Common myeloid progenitor, CD34-positive (primary cell): ENCODE measurements at regions not wholly inside any gene's neighbourhood (a gene's known extent, or its start where the extent isn't known, plus 50 kb on each side); places are given as distances from the start of the nearest gene placed in this dataset.

Source experiments
- CTCF ChIA-PET: fragments of 350-600 bp; sonication (Branson Sonifier 250); formaldehyde crosslinking; loops from one replicate; lab custom pipeline; 2021; ENCODE audit warnings: antibody characterized with exemption; lab: Charles Lee
- POLR2A ChIA-PET: fragments of 350-600 bp; sonication (Branson Sonifier 250); formaldehyde crosslinking; loops from one replicate; lab custom pipeline; 2021; ENCODE audit warnings: antibody characterized with exemption; lab: Charles Lee
- DNase-seq, 3 donors: peaks; one replicate each; pipeline versions ENCODE4 v3.0.0 to v3.0.0-alpha.2; 2013
- H3K27ac ChIP-seq, 2 experiments: 1 replicate in 1 of 2; 2 replicates in 1 of 2; pipeline ENCODE4 v1.7.0; 2013; ENCODE audit warnings: inconsistent platforms in 2 of 2, low read length in 2 of 2, mild to moderate bottlenecking in 2 of 2, low read depth in 1 of 2, moderate library complexity in 1 of 2; ENCODE audit not compliant: severe bottlenecking in 2 of 2, insufficient read depth in 1 of 2, poor library complexity in 1 of 2
- H3K27me3 ChIP-seq, 5 experiments: replicated peaks in 2 of 5; 1 replicate in 3 of 5; 2 replicates in 2 of 5; pipeline versions ENCODE4 v1.6.1 to v1.7.0; 2013; ENCODE audit warnings: low read length in 4 of 5, mild to moderate bottlenecking in 2 of 5, moderate library complexity in 2 of 5, inconsistent platforms in 1 of 5; ENCODE audit not compliant: insufficient read depth in 5 of 5, control insufficient read depth in 4 of 5
- H3K36me3 ChIP-seq, 4 experiments: 1 replicate in 2 of 4; 2 replicates in 2 of 4; pipeline versions ENCODE4 v1.6.1 to v1.7.0; 2013; ENCODE audit warnings: low read length in 3 of 4, control low read depth in 1 of 4, mild to moderate bottlenecking in 1 of 4; ENCODE audit not compliant: control insufficient read depth in 4 of 4, insufficient read depth in 4 of 4
- H3K4me1 ChIP-seq, 4 experiments: 1 replicate in 3 of 4; 2 replicates in 1 of 4; pipeline versions ENCODE4 v1.6.1 to v1.7.1; 2013; ENCODE audit warnings: low read length in 3 of 4, mild to moderate bottlenecking in 3 of 4, control low read depth in 1 of 4, inconsistent platforms in 1 of 4, moderate library complexity in 1 of 4; ENCODE audit not compliant: control insufficient read depth in 4 of 4, insufficient read depth in 4 of 4; ENCODE audit errors: control extremely low read depth in 1 of 4
- H3K4me3 ChIP-seq, 7 experiments: 1 replicate in 4 of 7; 2 replicates in 3 of 7; pipeline versions ENCODE4 v1.5.1 to v1.7.0; 2013; ENCODE audit warnings: mild to moderate bottlenecking in 7 of 7, low read length in 6 of 7, moderate library complexity in 6 of 7, inconsistent platforms in 2 of 7, low read depth in 2 of 7, control low read depth in 1 of 7; ENCODE audit not compliant: insufficient read depth in 4 of 7, control insufficient read depth in 1 of 7; ENCODE audit errors: extremely low read depth in 1 of 7
- H3K9me3 ChIP-seq, 5 experiments: 1 replicate in 4 of 5; 2 replicates in 1 of 5; pipeline versions ENCODE4 v1.6.1 to v1.7.1; 2013; ENCODE audit warnings: low read length in 4 of 5, mild to moderate bottlenecking in 2 of 5, inconsistent platforms in 1 of 5, low read depth in 1 of 5, moderate library complexity in 1 of 5; ENCODE audit not compliant: control insufficient read depth in 4 of 5, insufficient read depth in 2 of 5; ENCODE audit errors: control extremely low read depth in 1 of 5
- WGBS: methylation state at CpG from one replicate; pipeline ENCODE4 v1.1.5; 2013; ENCODE audit not compliant: insufficient coverage; 5-methylcytosine and 5-hydroxymethylcytosine counted together

GRCh38 chr1:81366173-81366572, 434.6 kb upstream of the ADGRL2 start:
- Histone ChIP-seq H3K27me3 (no peaks in the 10 kb centered on the region), H3K36me3 (no peaks in the 10 kb centered on the region), H3K27ac (no peak overlapping the region), H3K9me3 (no peaks in the 10 kb centered on the region), H3K4me1 (no peaks in the 10 kb centered on the region), H3K4me3 (no peak overlapping the region)
- DNase-seq: no peak
- CTCF ChIA-PET: interaction anchor here (1.6 kb wide), 1 partner anchor 60 kb away, joined by 4 read pairs; no protein-coding TSS in a partner anchor
- POLR2A ChIA-PET: no interaction called here

GRCh38 chr1:81364088-81364487, 436.6 kb upstream of the ADGRL2 start:
- H3K4me1 ChIP-seq: no peaks in the 10 kb centered on the region
- no peak for DNase-seq
- H3K27ac ChIP-seq: no peak overlapping the region
- POLR2A ChIA-PET: no interaction called here
- no peaks in the 10 kb centered on the region for H3K27me3 ChIP-seq
- no CpG with 5 or more reads among the region's 1 CpG for WGBS
- H3K4me3 ChIP-seq: no peak overlapping the region
- CTCF ChIA-PET: no interaction called here
- no peaks in the 10 kb centered on the region for H3K9me3 ChIP-seq
- H3K36me3 ChIP-seq: no peaks in the 10 kb centered on the region

GRCh38 chr1:81358151-81358550, 442.6 kb upstream of the ADGRL2 start:
- Histone ChIP-seq H3K27me3 (no peaks in the 10 kb centered on the region), H3K4me1 (no peaks in the 10 kb centered on the region), H3K36me3 (no peaks in the 10 kb centered on the region), H3K4me3 (no peak overlapping the region), H3K27ac (no peak overlapping the region), H3K9me3 (no peaks in the 10 kb centered on the region)
- ChIA-PET CTCF (no interaction called here), POLR2A (no interaction called here)
- 100% methylated on average over 1 of the region's 1 CpG for WGBS
- DNase-seq: no peak

GRCh38 chr1:81351864-81352263, 448.9 kb upstream of the ADGRL2 start:
- H3K27ac ChIP-seq: no peak overlapping the region
- H3K9me3 ChIP-seq: no peaks in the 10 kb centered on the region
- ChIA-PET CTCF (no interaction called here), POLR2A (no interaction called here)
- H3K4me3 ChIP-seq: no peak overlapping the region
- 68% methylated on average over 5 of the region's 5 CpGs for WGBS
- peaks cover 0 to 4% (median under 1%) of the 10 kb centered on the region in 4 experiments for H3K4me1 ChIP-seq
- H3K36me3 ChIP-seq: no peaks in the 10 kb centered on the region
- DNase-seq: peak in 2 of 3 donors; percentile 6 to 47
- no peaks in the 10 kb centered on the region for H3K27me3 ChIP-seq

- no peak for DNase-seq
- ChIA-PET CTCF (interaction anchor here (0.8 kb wide), 1 partner anchor 44 kb away, joined by 3 read pairs; no protein-coding TSS in a partner anchor), POLR2A (no interaction called here)
- H3K27ac ChIP-seq: no peak overlapping the region
- peaks cover 0 to 4% (median under 1%) of the 10 kb centered on the region in 4 experiments for H3K4me1 ChIP-seq
- H3K4me3 ChIP-seq: no peak overlapping the region
- H3K27me3 ChIP-seq: no peaks in the 10 kb centered on the region
- H3K9me3 ChIP-seq: no peaks in the 10 kb centered on the region
- no peaks in the 10 kb centered on the region for H3K36me3 ChIP-seq
- 100% methylated on average over 2 of the region's 3 CpGs for WGBS
These were observed 451.4 kb upstream of the ADGRL2 start for GRCh38 chr1:81349194-81349965.

GRCh38 chr1:81345110-81345509, 455.6 kb upstream of the ADGRL2 start:
- no peak overlapping the region for H3K27ac ChIP-seq
- no peaks in the 10 kb centered on the region for H3K27me3 ChIP-seq
- CTCF ChIA-PET: no interaction called here

GRCh38 chr1:81340239-81340638, 460.5 kb upstream of the ADGRL2 start:
- H3K4me3 ChIP-seq: peak overlapping the region in 1 of 7 experiments; percentile 28
- peaks cover 0 to 15% (median 5%) of the 10 kb centered on the region in 4 experiments for H3K4me1 ChIP-seq
- 0% methylated on average over 1 of the region's 2 CpGs for WGBS
- ChIA-PET CTCF (no interaction called here), POLR2A (interaction anchor here (0.6 kb wide), 1 partner anchor 108 kb away, joined by 3 read pairs; no protein-coding TSS in a partner anchor)
- no peaks in the 10 kb centered on the region for H3K36me3 ChIP-seq
- no peak overlapping the region for H3K27ac ChIP-seq
- peak; percentile 6 to 71 (median 49) for DNase-seq
- no peaks in the 10 kb centered on the region for H3K27me3 ChIP-seq
- no peaks in the 10 kb centered on the region for H3K9me3 ChIP-seq

More at GRCh38 chr1:81345110-81345509, 455.6 kb upstream of the ADGRL2 start:
- POLR2A ChIA-PET: no interaction called here
- 100% methylated on average over 1 of the region's 2 CpGs for WGBS
- Histone ChIP-seq H3K9me3 (no peaks in the 10 kb centered on the region), H3K4me1 (peaks cover 0 to 8% (median 4%) of the 10 kb centered on the region in 4 experiments), H3K36me3 (no peaks in the 10 kb centered on the region), H3K4me3 (no peak overlapping the region)
- DNase-seq: no peak
